ENCODE measurements at regions not wholly inside any gene's neighbourhood (a gene's known extent, or its start where the extent isn't known, plus 50 kb on each side); places are given as distances from the start of the nearest gene placed in this dataset.
"Not testable (repeated sequence)": the region's sequence is repeated elsewhere in the genome, so short reads cannot be mapped to it uniquely, and the experiment has no call there.

DNA sequence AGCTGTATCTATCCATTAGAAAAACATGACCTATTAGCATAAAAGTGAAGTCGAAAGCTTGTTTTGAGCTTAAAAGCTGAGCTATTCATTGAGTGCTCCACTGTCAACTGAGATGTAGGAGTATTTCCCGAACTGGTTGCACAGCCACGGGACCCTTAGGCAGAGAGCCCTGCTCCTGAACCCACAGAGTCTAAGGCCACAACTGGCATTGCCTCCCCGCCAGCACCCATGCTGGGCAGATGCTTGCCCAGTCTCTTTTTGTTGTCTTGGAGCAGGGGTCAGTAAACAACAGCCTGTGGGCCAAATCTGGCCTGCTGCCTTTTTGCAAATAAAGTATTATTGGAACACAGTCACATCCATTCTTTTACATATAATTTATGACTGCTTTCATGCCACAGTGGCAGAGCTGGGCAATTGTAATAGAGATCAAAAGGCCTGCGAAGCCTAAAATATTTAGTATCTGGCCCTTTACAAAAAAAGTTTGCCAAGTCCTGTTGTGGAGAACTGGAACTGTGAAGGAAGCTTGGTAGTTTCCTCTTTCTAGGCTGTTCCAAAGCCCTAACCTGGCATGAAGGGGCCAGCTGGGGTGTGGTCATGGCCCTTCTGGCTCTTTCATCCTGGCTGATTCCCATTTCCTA, 58.4 kb upstream of the WAPL start:
- no peak for DNase-seq (ENCODE audit: low read depth)

DNA sequence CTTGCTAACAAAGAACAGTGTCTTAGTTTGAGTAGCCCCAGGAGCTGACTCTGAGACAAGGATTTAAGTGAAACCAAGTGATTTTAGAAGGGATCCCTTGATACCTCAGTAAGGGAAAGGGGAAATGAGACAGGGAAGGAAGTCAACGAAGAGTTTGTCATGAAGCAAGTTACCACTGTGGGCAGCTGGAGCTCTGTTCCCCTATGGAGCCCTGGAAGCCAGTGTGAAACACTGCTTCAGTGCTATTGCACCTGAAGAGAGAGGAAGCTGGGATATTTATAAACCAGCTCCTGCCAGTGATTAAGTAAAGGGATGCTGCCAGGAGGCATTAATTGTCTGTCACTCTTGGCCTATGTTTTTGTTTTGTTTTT, 58.9 kb upstream of the WAPL start:
- no peak for DNase-seq (ENCODE audit: low read depth)

DNA sequence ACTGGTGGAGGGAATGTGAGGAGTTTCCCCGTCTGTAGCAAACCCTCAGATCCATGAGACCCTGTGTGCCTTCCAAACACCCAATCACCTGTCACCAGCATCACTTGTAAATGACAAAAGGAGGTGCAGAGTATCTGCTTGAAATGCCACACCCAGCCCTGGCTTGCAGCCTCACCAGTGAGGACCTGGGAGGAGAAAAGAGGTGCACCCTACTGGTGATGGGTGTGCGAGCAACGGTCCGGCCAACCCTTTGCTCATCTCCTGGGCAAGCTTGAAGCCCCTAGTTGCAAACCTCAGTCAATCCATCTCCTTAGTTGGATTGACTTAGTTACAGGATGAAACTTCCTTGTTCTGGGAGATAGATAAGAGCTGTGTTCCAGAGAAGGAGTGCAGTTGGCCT, 62.4 kb upstream of the WAPL start:
- DNase-seq (ENCODE audit: low read depth): no peak

DNA sequence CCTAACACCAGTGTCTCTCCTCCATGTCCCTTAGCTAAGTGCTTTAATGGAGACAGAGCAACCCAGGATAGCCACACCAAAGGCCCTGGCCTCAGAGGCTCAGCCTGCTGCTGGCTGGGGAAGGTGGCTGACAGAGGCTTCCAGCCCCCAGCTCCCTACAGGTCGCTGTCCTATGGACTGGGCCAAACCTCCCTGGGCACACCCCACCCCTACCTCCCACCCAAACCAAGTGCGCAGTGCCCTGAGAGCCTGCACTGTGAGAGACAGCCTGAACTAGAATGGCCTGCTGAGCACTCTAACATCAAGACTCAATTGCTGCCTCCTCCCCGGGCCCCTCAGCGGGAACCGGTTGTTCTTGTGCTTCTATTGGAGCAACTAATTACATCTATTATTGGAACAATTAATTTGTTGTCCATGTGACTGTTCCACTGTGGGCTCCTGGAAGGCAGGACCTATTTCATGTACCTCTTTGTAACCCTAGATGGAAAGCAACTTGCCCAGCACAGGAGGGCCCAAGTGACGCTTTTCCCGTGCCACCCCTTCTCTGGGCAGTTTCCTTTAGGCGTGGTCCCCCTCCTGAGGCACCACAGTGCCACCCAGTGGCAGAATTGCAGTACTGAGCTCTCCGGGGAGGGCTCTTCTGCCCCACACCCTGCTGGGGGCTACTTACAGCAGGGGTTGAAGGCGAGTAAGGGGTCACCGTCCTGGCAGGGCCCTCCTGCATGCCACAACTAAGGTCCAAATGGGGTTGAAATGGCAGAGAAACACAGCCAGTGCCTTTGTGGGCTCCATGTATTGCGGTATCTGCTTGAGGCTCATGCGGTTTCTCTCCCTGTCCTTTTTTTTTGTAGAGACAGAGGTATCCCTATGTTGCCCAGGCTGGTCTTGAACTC, 63.7 kb upstream of the WAPL start:
- DNase-seq (ENCODE audit: low read depth): peak; percentile 34

DNA sequence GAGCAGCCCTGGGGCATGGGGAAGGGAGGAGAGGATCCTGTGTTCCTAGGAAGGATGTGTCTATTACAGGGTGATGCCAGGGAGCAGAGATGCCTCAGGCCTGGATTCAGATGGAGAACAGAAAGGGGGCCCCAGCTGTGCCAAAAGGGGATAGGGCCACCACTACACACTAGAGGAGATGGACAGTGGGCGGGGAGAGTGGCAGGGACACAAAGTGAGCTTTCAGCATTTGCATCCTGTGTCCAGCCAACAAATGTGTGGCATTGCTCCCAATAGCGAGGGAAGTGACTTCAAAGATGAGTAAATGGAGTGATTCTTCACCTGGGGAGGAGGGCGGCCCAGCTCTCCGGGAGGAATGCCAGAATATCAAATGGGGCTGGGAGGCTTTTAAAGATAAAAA, 64.9 kb upstream of the WAPL start:
- no peak for DNase-seq (ENCODE audit: low read depth)

DNA sequence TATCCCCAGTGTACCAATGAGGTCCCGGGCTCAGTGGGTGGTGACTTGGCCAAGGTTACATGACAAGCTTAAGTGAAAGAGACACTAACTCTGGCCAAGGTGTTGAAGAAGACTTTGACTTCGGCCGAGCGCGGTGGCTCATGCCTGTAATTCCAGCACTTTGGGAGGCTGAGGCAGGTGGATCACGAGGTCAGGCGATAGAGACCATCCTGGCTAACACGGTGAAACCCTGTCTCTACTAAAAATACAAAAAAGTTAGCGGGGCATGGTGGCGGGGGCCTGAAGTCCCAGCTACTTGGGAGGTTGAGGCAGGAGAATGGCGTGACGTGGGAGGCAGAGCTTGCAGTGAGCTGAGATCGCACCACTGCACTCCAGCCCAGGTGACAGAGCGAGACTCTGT, 65.6 kb upstream of the OPN4 start:
- DNase-seq (ENCODE audit: low read depth): not testable (repeated sequence)

DNA sequence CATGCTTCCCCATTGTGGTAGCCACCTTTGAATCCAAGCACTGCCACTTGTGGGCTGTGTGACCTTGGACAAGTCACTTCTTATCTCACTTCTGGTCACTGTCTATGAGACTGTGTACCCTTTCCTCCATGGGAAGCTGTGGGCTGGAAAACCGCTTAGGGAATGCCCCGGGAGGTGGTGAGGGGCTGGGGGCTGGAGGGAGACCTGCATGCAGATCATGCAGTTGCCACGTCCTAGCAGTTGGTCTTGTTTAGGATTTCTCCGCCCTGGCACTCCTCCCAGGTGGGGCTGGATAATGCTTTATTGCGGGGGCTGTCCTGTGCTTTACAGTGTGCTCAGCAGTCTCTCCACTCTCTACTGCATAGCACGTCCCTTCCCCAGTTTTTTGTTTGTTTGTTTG, 62.9 kb upstream of the OPN4 start:
- no peak for DNase-seq (ENCODE audit: low read depth)

DNA sequence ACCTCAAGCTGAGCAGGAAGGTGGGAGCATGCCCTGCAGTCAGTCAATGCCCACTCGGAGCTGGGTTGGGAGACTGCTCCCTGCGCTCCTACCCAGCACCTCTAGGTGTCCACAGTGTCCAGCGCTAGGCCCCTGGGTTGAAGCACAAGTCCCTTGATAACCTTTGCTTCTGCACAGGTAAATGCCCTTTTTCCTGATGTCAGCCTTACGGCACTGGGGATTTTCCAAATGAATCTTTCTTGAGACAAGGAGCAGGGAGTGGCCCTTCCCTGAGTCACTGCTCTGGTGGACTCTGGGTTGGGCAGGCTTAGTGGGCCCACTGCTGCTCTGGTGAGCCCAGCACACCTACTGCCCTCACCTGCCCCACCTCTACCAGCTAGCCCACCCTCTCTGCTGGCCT, 61.9 kb upstream of the OPN4 start:
- DNase-seq (ENCODE audit: low read depth): no peak

DNA sequence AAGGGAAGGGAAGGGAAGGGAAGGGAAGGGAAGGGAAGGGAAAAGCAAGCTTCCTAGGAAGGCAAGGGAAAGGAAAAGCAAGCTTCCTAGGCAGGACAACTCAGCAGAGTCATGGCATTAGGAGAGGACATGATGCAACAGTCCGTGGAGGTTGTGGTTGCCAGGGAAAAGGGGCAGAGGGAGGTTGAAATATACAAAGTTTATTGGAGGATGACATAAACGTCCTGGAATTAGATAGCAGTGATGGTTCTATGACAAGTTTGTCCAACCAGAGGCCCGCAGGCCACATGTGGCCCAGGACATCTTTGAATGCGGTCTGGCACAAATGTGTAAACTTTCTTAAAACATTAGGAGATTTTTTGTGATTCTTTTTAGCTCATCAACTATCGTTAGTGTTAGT, 59.8 kb upstream of the OPN4 start:
- DNase-seq (ENCODE audit: low read depth): peak; percentile 14

DNA sequence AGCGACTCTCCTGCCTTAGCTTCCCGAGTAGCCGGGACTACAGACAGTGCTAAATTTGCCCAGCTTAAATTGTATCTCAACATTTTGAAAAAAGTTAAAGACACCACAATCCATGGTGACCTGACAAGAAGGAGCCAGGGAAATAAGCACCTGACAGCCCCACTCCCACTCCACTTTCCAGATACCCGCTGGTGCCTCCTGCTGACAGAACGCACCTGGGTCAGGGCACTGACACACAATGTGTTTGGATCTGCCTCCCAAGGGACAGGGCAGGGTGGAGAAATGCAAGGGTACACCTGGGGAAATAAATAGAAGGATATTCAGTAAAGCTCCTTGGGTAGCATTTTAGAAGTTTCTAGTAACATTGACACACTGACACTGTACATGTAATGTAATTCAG, 58.9 kb upstream of the OPN4 start:
- no peak for DNase-seq (ENCODE audit: low read depth)

DNA sequence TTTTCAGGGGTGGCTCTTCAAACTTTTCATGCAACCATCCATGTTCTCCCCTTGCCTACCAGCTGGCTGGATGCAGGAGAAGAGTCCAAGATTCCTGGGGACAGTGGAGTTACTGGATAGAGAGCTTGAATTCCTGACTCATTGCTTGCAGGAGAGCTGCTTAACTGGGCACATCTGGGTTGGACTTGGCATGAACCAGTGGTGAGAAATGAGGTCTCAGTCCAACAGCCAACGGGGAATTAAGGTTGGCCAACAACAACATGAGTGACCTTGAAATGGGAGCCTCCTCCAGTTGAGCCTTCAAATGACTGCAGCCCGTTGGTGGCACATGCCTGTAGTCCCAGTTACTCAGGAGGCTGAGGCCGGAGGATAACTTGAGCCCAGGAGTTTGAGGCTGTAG, 58.1 kb upstream of the OPN4 start:
- no peak for DNase-seq (ENCODE audit: low read depth)

DNA sequence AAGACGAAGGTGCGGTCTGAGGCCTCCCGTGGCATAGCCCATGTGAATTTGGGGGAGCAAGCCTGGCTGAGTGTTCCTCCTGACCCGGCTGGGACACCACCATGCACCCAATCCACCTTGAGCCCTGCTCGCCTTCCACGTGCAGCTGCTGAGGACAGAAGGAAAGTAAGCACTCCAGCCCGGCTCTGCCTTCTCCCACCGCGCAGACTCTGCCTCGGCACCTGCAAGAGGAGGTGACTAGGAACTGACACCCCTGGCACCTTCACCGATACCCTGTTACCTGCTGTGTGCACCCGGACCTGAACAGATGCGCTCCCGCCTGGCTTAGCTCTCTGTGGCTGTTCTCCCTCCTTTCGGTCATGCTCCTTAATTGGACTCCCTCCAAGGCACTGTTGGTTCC, 57.0 kb upstream of the OPN4 start:
- DNase-seq (ENCODE audit: low read depth): no peak

DNA sequence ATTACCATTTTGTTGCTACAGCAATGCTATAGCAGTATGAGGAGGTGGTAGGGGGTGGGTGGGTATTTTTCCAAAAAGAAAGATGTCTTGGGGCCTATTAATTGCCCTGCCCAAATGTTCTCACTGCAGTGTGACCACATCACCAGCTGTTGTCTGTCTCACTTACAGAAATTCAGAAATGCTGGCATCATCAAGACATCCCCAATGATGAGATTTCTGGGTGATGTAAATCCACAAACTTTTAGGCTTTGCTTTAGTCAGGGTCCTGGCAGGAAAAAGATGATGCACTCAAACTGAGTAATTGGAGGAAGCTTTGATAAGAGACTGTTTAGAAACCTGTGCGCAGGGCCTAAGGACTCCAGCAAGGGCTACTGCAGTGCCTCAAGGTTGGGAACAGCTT, 56.2 kb upstream of the OPN4 start:
- no peak for DNase-seq (ENCODE audit: low read depth)

DNA sequence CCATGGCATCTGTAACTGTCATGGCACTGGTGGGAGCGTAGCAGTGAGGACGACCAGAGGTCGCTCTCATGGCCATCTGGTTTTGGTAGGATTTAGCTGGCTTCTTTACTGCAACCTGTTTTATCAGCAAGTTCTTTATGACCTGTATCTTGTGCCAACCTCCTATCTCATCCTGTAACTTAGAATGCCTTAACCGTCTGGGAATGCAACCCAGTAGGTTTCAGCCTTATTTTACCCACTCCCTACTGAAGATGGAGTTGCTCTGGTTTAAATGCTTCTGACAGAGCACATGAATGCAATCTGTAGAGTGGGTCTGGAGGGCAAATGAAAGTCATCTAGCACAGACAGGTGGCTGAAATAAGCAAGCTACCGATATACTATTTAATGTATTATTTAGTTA, 55.3 kb upstream of the OPN4 start:
- DNase-seq (ENCODE audit: low read depth): no peak

DNA sequence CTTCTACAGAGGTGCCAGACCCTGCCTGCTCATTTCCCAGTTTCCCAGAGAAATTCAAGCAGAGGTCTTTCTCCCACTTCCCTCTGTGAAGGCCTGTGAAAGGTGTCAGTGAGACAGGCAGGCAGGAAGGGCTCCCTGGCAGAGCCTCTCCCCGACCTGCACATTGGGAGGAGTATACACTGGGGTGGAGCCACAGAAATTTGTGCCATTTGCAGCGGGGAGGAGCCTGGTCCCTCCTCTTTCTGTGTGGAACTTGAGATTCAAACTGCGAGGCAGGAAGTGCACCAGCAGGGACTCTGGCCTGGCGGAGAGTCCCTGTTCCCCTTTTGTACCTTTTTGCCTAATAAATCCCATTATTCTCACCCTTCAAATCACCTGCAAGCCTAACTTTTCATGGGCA, 54.6 kb upstream of the OPN4 start:
- no peak for DNase-seq (ENCODE audit: low read depth)

DNA sequence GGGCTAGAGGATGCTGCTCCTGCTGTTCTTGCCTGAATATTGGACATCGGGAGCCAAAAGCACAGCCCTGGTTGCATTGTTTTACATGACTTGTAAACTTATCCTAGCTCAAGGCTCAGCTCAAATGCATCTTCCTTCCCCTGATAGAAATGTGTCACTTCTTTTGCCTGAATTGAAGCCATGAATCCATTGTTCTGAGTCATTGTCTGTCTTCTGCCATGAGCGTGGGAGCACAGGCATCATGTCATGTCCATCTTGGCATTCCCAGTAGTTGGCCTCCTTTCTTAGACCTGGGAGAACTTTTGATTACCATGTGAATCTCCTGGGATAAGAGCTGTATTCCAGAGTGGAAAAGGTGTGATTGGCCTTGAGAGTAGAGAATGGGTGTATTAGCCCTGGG, 54.1 kb upstream of the OPN4 start:
- DNase-seq (ENCODE audit: low read depth): no peak

DNA sequence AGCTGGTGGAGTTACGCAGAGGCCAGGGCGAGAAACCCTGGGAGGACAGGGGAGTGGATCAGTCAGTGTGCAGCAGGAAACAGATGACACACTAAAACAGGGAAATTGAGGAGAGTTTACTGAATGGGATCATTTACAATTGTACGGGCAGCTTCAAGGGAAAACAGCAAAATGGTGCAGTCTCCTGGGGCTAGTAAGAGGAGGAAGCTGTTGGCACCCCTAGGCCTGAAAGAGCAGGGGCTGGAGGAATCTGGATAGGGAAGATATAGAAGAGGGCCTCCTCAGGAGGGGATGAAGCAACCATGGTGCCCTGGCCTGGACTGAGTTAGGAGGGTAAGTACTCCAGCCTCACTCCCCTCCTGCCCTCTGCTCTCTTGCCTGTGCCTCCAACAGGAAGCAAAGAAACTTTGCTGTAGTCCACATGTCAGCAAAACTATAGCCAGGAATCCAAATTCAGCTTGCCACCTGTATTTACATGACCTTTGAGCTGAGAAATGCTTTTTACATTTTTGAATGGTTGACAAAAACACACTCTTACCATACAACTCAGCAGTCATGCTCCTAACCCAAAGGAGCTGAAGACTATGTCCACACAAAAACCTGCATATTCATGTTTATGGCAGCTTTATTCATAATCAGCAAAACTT, 52.3 kb upstream of the OPN4 start:
- no peak for DNase-seq (ENCODE audit: low read depth)

DNA sequence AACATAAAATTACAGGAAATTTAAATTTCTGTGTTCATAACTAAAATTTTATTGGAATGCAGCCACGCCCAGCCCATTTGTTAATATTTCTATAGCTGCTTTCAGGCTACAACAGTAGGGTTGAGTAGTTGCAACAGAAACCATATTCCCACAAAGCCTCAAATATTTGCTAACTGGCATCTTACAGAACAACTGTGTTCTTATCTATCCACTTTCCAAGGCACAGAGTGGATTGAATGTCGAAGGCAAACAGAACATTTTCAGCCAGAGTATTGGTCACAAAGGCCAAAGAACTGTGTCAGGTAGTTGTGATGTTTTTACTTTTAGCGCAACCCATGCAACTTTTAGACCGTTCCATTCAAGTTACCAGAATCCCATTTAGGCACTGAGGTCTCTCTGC, 51.1 kb upstream of the OPN4 start:
- no peak for DNase-seq (ENCODE audit: low read depth)

Data from fibroblast of the conjunctiva (primary cell).